ENCODE measurements at regions not wholly inside any gene's neighbourhood (a gene's known extent, or its start where the extent isn't known, plus 50 kb on each side); places are given as distances from the start of the nearest gene placed in this dataset.

DNA sequence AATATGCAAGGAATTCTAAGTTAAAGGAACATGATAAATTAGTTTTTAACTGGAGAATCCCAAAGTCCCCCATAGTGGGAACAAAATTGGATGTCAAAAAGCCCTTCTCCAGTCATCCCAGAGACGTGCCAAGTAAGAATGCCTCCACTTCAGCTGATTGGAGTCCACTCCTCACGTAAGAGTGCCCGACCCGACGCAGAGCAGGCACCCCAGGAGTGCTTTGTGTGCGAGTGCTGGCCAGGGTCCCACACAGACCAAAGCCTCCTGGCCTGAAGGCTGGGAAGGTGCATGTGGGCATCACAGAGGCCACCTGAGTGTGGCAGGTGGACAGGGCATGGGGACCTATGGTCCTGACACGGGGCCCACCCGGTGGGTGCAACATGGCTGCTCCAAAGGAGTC, 183.5 kb downstream of the GLI2 start:
- TF ChIP-seq, protein P1, sequence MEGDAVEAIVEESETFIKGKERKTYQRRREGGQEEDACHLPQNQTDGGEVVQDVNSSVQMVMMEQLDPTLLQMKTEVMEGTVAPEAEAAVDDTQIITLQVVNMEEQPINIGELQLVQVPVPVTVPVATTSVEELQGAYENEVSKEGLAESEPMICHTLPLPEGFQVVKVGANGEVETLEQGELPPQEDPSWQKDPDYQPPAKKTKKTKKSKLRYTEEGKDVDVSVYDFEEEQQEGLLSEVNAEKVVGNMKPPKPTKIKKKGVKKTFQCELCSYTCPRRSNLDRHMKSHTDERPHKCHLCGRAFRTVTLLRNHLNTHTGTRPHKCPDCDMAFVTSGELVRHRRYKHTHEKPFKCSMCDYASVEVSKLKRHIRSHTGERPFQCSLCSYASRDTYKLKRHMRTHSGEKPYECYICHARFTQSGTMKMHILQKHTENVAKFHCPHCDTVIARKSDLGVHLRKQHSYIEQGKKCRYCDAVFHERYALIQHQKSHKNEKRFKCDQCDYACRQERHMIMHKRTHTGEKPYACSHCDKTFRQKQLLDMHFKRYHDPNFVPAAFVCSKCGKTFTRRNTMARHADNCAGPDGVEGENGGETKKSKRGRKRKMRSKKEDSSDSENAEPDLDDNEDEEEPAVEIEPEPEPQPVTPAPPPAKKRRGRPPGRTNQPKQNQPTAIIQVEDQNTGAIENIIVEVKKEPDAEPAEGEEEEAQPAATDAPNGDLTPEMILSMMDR (IDR thresholded peaks at IDR 0.05; ENCODE audit: low read depth, low read length): no peak
- TF ChIP-seq, protein P2, sequence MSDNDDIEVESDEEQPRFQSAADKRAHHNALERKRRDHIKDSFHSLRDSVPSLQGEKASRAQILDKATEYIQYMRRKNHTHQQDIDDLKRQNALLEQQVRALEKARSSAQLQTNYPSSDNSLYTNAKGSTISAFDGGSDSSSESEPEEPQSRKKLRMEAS (IDR thresholded peaks at IDR 0.05; ENCODE audit: low read depth, low read length): no peak
- TF ChIP-seq POLR2A (IDR thresholded peaks at IDR 0.05; ENCODE audit: extremely low read depth, insufficient read length) (no peak), MYC (IDR thresholded peaks at IDR 0.05; ENCODE audit: low read depth, low read length) (no peak)

Measured in NB4 (cell line).